MM.1S (cell line): ENCODE measurements at regions not wholly inside any gene's neighbourhood (a gene's known extent, or its start where the extent isn't known, plus 50 kb on each side); places are given as distances from the start of the nearest gene placed in this dataset.
"Not testable (repeated sequence)": the region's sequence is repeated elsewhere in the genome, so short reads cannot be mapped to it uniquely, and the experiment has no call there.

Experiments
- DNase-seq: peaks from one replicate; pipeline ENCODE4 v3.0.0-alpha.2; 2015
- H2AFZ ChIP-seq: fragments of 300-600 bp; sonication (generic); 2 replicates; pipeline ENCODE4 v1.6.0; 2016; ENCODE audit warnings: antibody characterized with exemption, low read length
- H3F3A ChIP-seq: fragments of 300-600 bp; sonication (generic); 2 replicates; pipeline ENCODE4 v1.6.1; 2016; ENCODE audit warnings: mild to moderate bottlenecking, antibody characterized with exemption, low read length, moderate library complexity, mixed read lengths; ENCODE audit not compliant: insufficient read depth
- H3K27ac ChIP-seq: fragments of 300-600 bp; sonication (generic); 2 replicates; pipeline ENCODE4 v1.5.1; 2016; ENCODE audit warnings: mild to moderate bottlenecking, low read length
- H3K27me3 ChIP-seq: fragments of 300-600 bp; sonication (generic); replicated peaks from 2 replicates; pipeline ENCODE4 v1.6.0; 2016; ENCODE audit warnings: low read length; ENCODE audit not compliant: insufficient read depth
- H3K36me3 ChIP-seq: fragments of 300-600 bp; sonication (generic); replicated peaks from 2 replicates; pipeline ENCODE4 v1.6.1; 2016; ENCODE audit warnings: mild to moderate bottlenecking, low read length, mixed read lengths; ENCODE audit not compliant: insufficient read depth
- H3K4me1 ChIP-seq: fragments of 300-600 bp; sonication (generic); 2 replicates; pipeline ENCODE4 v1.6.1; 2016; ENCODE audit warnings: low read length, mixed read lengths
- H3K4me2 ChIP-seq: fragments of 300-600 bp; sonication (generic); 2 replicates; pipeline ENCODE4 v1.6.0; 2016; ENCODE audit warnings: low read depth, low read length
- H3K4me3 ChIP-seq: fragments of 300-600 bp; sonication (generic); 2 replicates; pipeline ENCODE4 v1.5.1; 2016; ENCODE audit warnings: low read length, mixed read lengths
- H3K79me2 ChIP-seq: fragments of 300-600 bp; sonication (generic); 2 replicates; pipeline ENCODE4 v1.6.1; 2016; ENCODE audit warnings: mixed run types, low read length, mixed read lengths
- H3K9ac ChIP-seq: fragments of 300-600 bp; sonication (generic); 2 replicates; pipeline ENCODE4 v1.6.1; 2016; ENCODE audit warnings: low read length, mixed read lengths
- H3K9me2 ChIP-seq: fragments of 300-600 bp; sonication (generic); replicated peaks from 2 replicates; pipeline ENCODE4 v1.6.1; 2016; ENCODE audit warnings: mild to moderate bottlenecking, low read length, mixed read lengths; ENCODE audit not compliant: insufficient read depth
- H3K9me3 ChIP-seq: fragments of 300-600 bp; sonication (generic); replicated peaks from 2 replicates; pipeline ENCODE4 v1.6.1; 2016; ENCODE audit warnings: mild to moderate bottlenecking, low read length, mixed read lengths; ENCODE audit not compliant: insufficient read depth
- H4K20me1 ChIP-seq: fragments of 300-600 bp; sonication (generic); 2 replicates; pipeline ENCODE4 v1.6.1; 2016; ENCODE audit warnings: mild to moderate bottlenecking, low read length, moderate library complexity, mixed read lengths; ENCODE audit not compliant: insufficient read depth
- EZH2 ChIP-seq: fragments of 300-600 bp; sonication (generic); optimal IDR thresholded peaks from 2 replicates; pipeline ENCODE3; 2017; ENCODE audit warnings: low read depth, mild to moderate bottlenecking, antibody characterized with exemption, low read length, mixed read lengths
- EZH2phosphoT487 ChIP-seq: fragments of 300-600 bp; sonication (generic); IDR thresholded peaks from 2 replicates; pipeline ENCODE4 v1.6.1; 2018; ENCODE audit warnings: antibody characterized with exemption, low read length
- TF ChIP-seq, protein P1 (sequence below): fragments of 300-600 bp; sonication (generic); IDR thresholded peaks from 2 replicates; pipeline ENCODE4 v1.5.1; 2016; ENCODE audit warnings: antibody characterized with exemption, low read length, mixed read lengths

DNA sequence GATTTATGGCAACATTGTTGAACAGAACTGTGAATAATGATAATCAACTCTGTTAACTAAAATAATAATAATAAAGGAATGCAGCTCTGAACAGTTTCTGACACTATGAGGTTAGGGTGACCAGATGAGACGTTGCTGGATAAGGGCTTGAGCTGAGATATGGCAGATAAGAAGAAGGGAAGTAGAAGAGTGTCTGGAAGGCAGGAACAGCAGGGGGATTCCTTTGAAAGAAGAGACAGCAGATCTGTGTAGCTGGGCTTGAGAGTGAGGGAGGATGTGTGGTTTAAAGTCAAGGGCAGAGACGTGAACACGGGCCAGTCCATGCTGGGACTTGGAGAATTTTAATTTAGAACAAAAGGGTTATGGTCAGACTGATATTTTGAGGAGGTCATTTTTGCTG is 273.1 kb upstream of the SLC14A2 start:
- Histone ChIP-seq H3K9ac (no peak overlapping the region), H3K79me2 (no peaks in the 10 kb centered on the region), H3K9me3 (no peaks in the 10 kb centered on the region), H2AFZ (no peak overlapping the region), H3K4me3 (no peak overlapping the region), H4K20me1 (no peaks in the 10 kb centered on the region), H3K36me3 (no peaks in the 10 kb centered on the region), H3K27me3 (no peaks in the 10 kb centered on the region), H3K9me2 (no peaks in the 10 kb centered on the region), H3K4me1 (no peaks in the 10 kb centered on the region), H3K27ac (no peak overlapping the region), H3F3A (no peaks in the 10 kb centered on the region), H3K4me2 (no peak overlapping the region)
- no peak for TF ChIP-seq EZH2
- no peak for TF ChIP-seq EZH2phosphoT487
- TF ChIP-seq, protein P1, sequence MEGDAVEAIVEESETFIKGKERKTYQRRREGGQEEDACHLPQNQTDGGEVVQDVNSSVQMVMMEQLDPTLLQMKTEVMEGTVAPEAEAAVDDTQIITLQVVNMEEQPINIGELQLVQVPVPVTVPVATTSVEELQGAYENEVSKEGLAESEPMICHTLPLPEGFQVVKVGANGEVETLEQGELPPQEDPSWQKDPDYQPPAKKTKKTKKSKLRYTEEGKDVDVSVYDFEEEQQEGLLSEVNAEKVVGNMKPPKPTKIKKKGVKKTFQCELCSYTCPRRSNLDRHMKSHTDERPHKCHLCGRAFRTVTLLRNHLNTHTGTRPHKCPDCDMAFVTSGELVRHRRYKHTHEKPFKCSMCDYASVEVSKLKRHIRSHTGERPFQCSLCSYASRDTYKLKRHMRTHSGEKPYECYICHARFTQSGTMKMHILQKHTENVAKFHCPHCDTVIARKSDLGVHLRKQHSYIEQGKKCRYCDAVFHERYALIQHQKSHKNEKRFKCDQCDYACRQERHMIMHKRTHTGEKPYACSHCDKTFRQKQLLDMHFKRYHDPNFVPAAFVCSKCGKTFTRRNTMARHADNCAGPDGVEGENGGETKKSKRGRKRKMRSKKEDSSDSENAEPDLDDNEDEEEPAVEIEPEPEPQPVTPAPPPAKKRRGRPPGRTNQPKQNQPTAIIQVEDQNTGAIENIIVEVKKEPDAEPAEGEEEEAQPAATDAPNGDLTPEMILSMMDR = no peak
- no peak for DNase-seq

DNA sequence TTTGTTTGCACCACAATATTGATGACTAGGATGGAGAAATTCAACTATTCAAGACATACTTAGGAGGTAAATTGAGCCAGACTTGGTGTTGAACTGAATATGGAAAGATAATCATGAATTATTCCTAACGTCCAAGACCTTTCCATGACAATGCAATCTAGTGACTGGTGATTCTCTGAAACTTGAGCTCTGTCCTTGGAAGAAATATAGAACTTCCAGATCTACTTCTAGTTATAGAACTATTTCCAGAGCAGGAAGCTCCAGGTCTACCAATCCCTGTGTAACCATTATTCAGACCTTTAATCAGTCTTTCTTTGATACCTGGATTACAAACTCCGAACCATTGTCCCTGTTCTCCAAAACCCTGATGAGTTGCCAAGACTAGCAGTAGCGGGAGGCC is 272.6 kb upstream of the SLC14A2 start:
- Histone ChIP-seq H3K9ac (no peak overlapping the region), H3K4me2 (no peak overlapping the region), H2AFZ (no peak overlapping the region), H3K9me3 (no peaks in the 10 kb centered on the region), H3K4me3 (no peak overlapping the region), H3K4me1 (no peaks in the 10 kb centered on the region), H3K27me3 (no peaks in the 10 kb centered on the region), H3K36me3 (no peaks in the 10 kb centered on the region), H3K9me2 (no peaks in the 10 kb centered on the region), H3K79me2 (no peaks in the 10 kb centered on the region), H4K20me1 (no peaks in the 10 kb centered on the region), H3K27ac (no peak overlapping the region), H3F3A (no peaks in the 10 kb centered on the region)
- DNase-seq = no peak
- TF ChIP-seq, protein P1 = no peak
- no peak for TF ChIP-seq EZH2
- no peak for TF ChIP-seq EZH2phosphoT487

DNA sequence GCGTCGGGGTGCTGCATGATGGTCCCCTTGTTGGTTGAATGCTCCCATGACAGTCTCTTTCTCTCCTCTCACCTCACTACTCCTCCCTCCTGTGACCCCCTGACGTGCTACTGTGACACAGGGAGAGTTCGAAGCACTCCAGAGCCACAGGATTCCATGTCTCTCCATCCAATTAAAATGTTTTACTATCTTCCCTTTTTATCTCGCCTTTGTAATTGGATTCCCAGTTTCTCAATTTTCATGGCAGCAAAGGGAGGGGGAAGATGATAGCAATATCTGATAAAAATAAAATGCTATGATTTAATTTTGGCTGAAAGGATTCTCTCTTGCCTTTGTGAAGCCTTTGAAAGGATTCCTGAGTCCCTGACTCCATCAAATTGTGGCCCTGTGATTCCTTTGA is 271.9 kb upstream of the SLC14A2 start:
- no peaks in the 10 kb centered on the region for H3K4me1 ChIP-seq
- H3K4me3 ChIP-seq = no peak overlapping the region
- H3K4me2 ChIP-seq = no peak overlapping the region
- H3F3A ChIP-seq = no peaks in the 10 kb centered on the region
- no peak overlapping the region for H2AFZ ChIP-seq
- H3K27ac ChIP-seq = no peak overlapping the region
- no peak overlapping the region for H3K9ac ChIP-seq
- no peak for DNase-seq
- TF ChIP-seq EZH2 (no peak), EZH2phosphoT487 (no peak)
- TF ChIP-seq, protein P1 = no peak
- H3K27me3 ChIP-seq = no peaks in the 10 kb centered on the region
- H4K20me1 ChIP-seq = no peaks in the 10 kb centered on the region
- H3K79me2 ChIP-seq = no peaks in the 10 kb centered on the region
- H3K9me3 ChIP-seq = no peaks in the 10 kb centered on the region
- H3K9me2 ChIP-seq = no peaks in the 10 kb centered on the region
- no peaks in the 10 kb centered on the region for H3K36me3 ChIP-seq

DNA sequence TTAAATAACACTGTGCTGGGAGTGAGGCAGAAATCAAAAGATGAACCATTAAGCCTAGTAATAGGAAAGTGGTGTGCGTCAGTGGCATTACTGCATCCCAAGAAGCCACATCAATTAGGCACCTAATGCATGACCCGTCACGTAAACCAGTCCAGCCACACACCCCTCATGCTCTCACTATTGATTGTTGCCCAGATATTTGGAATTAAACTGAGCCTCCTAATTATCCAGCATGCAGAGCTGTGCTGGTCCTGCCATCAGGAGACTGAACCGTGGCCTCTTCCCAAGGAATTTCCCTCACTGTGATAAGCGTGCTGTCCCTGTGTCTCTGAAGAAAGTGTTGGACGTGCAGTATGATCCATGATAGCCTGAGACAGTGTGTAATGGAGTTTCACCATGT is 270.6 kb upstream of the SLC14A2 start:
- not testable (repeated sequence) for H3K4me2 ChIP-seq, H3K79me2 ChIP-seq

More for the DNA sequence above, 270.6 kb upstream of the SLC14A2 start:
- not testable (repeated sequence) for H3K27me3 ChIP-seq, H3K9me3 ChIP-seq, H2AFZ ChIP-seq, H3K4me1 ChIP-seq, DNase-seq, H3K9ac ChIP-seq, H3K4me3 ChIP-seq, H3K9me2 ChIP-seq, H4K20me1 ChIP-seq, H3K36me3 ChIP-seq, H3K27ac ChIP-seq, H3F3A ChIP-seq
